ENCODE measurements at regions not wholly inside any gene's neighbourhood (a gene's known extent, or its start where the extent isn't known, plus 50 kb on each side); places are given as distances from the start of the nearest gene placed in this dataset.
A peak's percentile ranks its signal among the peaks of the same experiment; 100 is the strongest.

DNA sequence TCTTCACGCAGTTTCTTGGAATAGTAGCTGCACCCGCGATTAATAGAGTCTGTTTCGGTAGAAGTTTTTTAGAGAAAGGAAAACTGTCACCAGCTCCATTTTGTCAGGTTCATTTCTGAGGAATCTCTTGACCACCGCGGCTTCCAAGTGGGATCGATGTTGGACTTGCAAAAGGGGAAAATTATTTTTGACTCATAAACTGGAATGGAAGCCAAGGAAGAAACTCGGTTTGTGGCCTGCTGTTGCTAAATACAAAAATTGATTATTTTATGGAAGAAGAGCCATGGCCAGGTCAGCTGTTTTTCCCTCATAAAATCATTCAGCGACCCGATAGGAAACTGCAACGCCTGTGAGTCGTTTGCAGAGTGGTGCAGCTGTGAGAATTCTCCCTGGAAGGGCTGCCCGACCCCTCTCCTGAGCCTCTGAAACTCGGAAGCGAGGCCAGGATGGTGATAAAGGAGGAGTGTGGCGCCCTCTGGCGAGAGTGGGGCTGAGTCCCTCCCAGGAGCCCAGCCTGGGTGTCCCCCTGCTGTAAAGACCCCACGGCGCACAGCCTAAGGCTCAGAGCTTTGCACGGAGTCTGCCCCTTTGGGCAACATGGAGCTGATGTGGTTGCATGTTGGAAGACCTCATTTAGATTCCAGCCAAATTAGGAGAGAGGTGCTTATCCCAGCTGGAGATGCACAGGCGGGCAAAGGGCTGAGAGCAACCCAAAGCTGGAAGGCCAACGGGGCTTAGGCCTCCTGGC is 83.6 kb upstream of the SLC25A33 start:
- POLR2A ChIA-PET: no interaction called here
- no peak overlapping the region for H3K4me3 Mint-ChIP-seq
- CTCF ChIA-PET: interaction anchor here (0.6 to 4.6 kb wide), 53 partner anchors 10 to 606 kb away, joined by 3 to 120 read pairs (median 5); partner anchors contain the start of genes H6PD and SPSB1

DNA sequence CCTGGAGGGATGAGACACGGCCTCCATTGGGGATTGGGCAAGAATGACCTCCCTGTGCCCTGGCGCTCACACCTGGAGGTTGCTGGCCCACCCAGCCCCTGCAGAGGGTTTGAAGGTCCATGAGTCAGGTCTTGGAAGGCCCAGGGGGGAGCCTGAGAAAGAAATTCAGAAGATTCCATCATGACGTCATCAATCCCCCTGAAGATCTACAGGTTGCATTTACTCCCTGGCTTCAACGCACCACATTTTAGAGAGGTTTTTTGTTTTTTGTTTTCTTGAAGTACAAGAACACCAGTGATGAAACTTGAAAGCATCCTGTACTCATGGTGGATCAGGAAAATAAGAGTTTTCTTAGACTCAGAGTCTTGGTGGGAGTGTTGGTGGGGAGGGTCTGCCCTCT is 82.4 kb upstream of the SLC25A33 start:
- no peak overlapping the region for H3K4me3 Mint-ChIP-seq
- H3K27ac Mint-ChIP-seq: no peak overlapping the region
- H3K36me3 Mint-ChIP-seq: no peaks in the 10 kb centered on the region
- no peaks in the 10 kb centered on the region for H3K9me3 Mint-ChIP-seq
- no peaks in the 10 kb centered on the region for H3K27me3 Mint-ChIP-seq (ENCODE audit: low read depth)
- no peak for DNase-seq (ENCODE audit: low spot score)
- 0 out of 2 replicates have a peak, but pooled peaks cover 4% of the 10 kb centered on the region for H3K4me1 Mint-ChIP-seq
- ChIA-PET CTCF (interaction anchor here (1.1 to 4.6 kb wide), 12 partner anchors 34 to 346 kb away, joined by 3 to 120 read pairs (median 14); partner anchors contain the start of gene SPSB1), POLR2A (no interaction called here)
- no peak for ATAC-seq
- TF ChIP-seq GABPB1 (CRISPR knock-in tag; IDR thresholded peaks at IDR 0.05) (no peak), GTF2I (CRISPR knock-in tag; conservative IDR thresholded peaks at IDR 0.05) (no peak), AFF4 (CRISPR knock-in tag; IDR thresholded peaks at IDR 0.05; ENCODE audit: borderline replicate concordance) (no peak), ATF1 (CRISPR knock-in tag; IDR thresholded peaks at IDR 0.05) (no peak), ZNF263 (CRISPR knock-in tag; IDR thresholded peaks at IDR 0.05; ENCODE audit: low read depth) (no peak), ZNF423 (CRISPR knock-in tag; IDR thresholded peaks at IDR 0.05) (no peak), PRRX2 (CRISPR knock-in tag; IDR thresholded peaks at IDR 0.05) (no peak), ATF2 (CRISPR knock-in tag; IDR thresholded peaks at IDR 0.05; ENCODE audit: borderline replicate concordance, low read depth) (no peak)

More for the DNA sequence above, 83.6 kb upstream of the SLC25A33 start:
- TF ChIP-seq, protein P1, sequence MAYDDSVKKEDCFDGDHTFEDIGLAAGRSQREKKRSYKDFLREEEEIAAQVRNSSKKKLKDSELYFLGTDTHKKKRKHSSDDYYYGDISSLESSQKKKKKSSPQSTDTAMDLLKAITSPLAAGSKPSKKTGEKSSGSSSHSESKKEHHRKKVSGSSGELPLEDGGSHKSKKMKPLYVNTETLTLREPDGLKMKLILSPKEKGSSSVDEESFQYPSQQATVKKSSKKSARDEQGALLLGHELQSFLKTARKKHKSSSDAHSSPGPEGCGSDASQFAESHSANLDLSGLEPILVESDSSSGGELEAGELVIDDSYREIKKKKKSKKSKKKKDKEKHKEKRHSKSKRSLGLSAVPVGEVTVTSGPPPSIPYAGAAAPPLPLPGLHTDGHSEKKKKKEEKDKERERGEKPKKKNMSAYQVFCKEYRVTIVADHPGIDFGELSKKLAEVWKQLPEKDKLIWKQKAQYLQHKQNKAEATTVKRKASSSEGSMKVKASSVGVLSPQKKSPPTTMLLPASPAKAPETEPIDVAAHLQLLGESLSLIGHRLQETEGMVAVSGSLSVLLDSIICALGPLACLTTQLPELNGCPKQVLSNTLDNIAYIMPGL (CRISPR knock-in tag; IDR thresholded peaks at IDR 0.05): peak; percentile 39; the same call in 1 of the 2 replicates
- TF ChIP-seq CREM (CRISPR knock-in tag; IDR thresholded peaks at IDR 0.05) (no peak), PREB (CRISPR knock-in tag; IDR thresholded peaks at IDR 0.05; ENCODE audit: borderline replicate concordance) (no peak), CREB1 (CRISPR knock-in tag; IDR thresholded peaks at IDR 0.05) (no peak), FOXP1 (CRISPR knock-in tag; IDR thresholded peaks at IDR 0.05; ENCODE audit: borderline replicate concordance) (peak; percentile 52; the same call in 1 of the 2 replicates), ZNF671 (CRISPR knock-in tag; IDR thresholded peaks at IDR 0.05) (no peak)
- TF ChIP-seq, protein P2, sequence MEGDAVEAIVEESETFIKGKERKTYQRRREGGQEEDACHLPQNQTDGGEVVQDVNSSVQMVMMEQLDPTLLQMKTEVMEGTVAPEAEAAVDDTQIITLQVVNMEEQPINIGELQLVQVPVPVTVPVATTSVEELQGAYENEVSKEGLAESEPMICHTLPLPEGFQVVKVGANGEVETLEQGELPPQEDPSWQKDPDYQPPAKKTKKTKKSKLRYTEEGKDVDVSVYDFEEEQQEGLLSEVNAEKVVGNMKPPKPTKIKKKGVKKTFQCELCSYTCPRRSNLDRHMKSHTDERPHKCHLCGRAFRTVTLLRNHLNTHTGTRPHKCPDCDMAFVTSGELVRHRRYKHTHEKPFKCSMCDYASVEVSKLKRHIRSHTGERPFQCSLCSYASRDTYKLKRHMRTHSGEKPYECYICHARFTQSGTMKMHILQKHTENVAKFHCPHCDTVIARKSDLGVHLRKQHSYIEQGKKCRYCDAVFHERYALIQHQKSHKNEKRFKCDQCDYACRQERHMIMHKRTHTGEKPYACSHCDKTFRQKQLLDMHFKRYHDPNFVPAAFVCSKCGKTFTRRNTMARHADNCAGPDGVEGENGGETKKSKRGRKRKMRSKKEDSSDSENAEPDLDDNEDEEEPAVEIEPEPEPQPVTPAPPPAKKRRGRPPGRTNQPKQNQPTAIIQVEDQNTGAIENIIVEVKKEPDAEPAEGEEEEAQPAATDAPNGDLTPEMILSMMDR (IDR thresholded peaks at IDR 0.05): peak; percentile 59
- TF ChIP-seq, protein P3, sequence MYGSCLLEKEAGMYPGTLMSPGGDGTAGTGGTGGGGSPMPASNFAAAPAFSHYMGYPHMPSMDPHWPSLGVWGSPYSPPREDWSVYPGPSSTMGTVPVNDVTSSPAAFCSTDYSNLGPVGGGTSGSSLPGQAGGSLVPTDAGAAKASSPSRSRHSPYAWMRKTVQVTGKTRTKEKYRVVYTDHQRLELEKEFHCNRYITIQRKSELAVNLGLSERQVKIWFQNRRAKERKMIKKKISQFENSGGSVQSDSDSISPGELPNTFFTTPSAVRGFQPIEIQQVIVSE (CRISPR knock-in tag; IDR thresholded peaks at IDR 0.05; ENCODE audit: borderline replicate concordance): no peak
- TF ChIP-seq, protein P4, sequence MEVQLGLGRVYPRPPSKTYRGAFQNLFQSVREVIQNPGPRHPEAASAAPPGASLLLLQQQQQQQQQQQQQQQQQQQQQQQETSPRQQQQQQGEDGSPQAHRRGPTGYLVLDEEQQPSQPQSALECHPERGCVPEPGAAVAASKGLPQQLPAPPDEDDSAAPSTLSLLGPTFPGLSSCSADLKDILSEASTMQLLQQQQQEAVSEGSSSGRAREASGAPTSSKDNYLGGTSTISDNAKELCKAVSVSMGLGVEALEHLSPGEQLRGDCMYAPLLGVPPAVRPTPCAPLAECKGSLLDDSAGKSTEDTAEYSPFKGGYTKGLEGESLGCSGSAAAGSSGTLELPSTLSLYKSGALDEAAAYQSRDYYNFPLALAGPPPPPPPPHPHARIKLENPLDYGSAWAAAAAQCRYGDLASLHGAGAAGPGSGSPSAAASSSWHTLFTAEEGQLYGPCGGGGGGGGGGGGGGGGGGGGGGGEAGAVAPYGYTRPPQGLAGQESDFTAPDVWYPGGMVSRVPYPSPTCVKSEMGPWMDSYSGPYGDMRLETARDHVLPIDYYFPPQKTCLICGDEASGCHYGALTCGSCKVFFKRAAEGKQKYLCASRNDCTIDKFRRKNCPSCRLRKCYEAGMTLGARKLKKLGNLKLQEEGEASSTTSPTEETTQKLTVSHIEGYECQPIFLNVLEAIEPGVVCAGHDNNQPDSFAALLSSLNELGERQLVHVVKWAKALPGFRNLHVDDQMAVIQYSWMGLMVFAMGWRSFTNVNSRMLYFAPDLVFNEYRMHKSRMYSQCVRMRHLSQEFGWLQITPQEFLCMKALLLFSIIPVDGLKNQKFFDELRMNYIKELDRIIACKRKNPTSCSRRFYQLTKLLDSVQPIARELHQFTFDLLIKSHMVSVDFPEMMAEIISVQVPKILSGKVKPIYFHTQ (CRISPR knock-in tag; IDR thresholded peaks at IDR 0.05): no peak
- 0 out of 2 replicates have a peak, but pooled peaks cover 4% of the 10 kb centered on the region for H3K4me1 Mint-ChIP-seq
- H3K27ac Mint-ChIP-seq: no peak overlapping the region; the same call in 1 of the 2 replicates
- H3K36me3 Mint-ChIP-seq: no peaks in the 10 kb centered on the region
- peak; percentile 94 for DNase-seq (ENCODE audit: low spot score)
- no peaks in the 10 kb centered on the region for H3K27me3 Mint-ChIP-seq (ENCODE audit: low read depth)
- H3K9me3 Mint-ChIP-seq: no peaks in the 10 kb centered on the region
- peak; percentile 98 for ATAC-seq

Data from WTC11 (cell line).